GM12878 (cell line): ENCODE measurements at regions not wholly inside any gene's neighbourhood (a gene's known extent, or its start where the extent isn't known, plus 50 kb on each side); places are given as distances from the start of the nearest gene placed in this dataset.

Experiments used
- BMI1 ChIP-seq: fragments of 450-650 bp; IDR thresholded peaks from 2 replicates; pipeline ENCODE4 v1.6.1; 2016; ENCODE audit warnings: mild to moderate bottlenecking, moderate library complexity, borderline replicate concordance
- CBFB ChIP-seq: IDR thresholded peaks from 2 replicates; pipeline ENCODE4 v1.6.1; 2016; ENCODE audit warnings: antibody characterized with exemption, low read depth
- CREB1 ChIP-seq: IDR thresholded peaks from 2 replicates; pipeline ENCODE4 v1.6.1; 2012; ENCODE audit warnings: low read depth, mild to moderate bottlenecking, inconsistent platforms
- DPF2 ChIP-seq: fragments of 450-650 bp; IDR thresholded peaks from 2 replicates; pipeline ENCODE4 v1.6.1; 2017; ENCODE audit warnings: mild to moderate bottlenecking
- E4F1 ChIP-seq: fragments of 450-650 bp; IDR thresholded peaks from 2 replicates; pipeline ENCODE4 v1.6.1; 2018; ENCODE audit warnings: borderline replicate concordance, mild to moderate bottlenecking; ENCODE audit not compliant: partially characterized antibody
- GABPA ChIP-seq: IDR thresholded peaks from 2 replicates; pipeline ENCODE4 v1.6.1; 2014; ENCODE audit warnings: antibody characterized with exemption, low read depth, mild to moderate bottlenecking, inconsistent platforms
- HDAC2 ChIP-seq: fragments of 200-600 bp; sonication (generic); IDR thresholded peaks from 2 replicates; pipeline ENCODE4 v1.6.1; 2017
- KAT2A ChIP-seq: conservative IDR thresholded peaks from 2 replicates; pipeline ENCODE4 v1.6.1; 2011; ENCODE audit warnings: low read depth, low read length; ENCODE audit not compliant: control insufficient read depth
- MEF2A ChIP-seq: IDR thresholded peaks from 2 replicates; pipeline ENCODE4 v1.6.1; 2011; ENCODE audit warnings: low read depth, mild to moderate bottlenecking, low read length, moderate library complexity; ENCODE audit not compliant: insufficient read depth
- NBN ChIP-seq: fragments of 450-650 bp; IDR thresholded peaks from 2 replicates; pipeline ENCODE4 v1.6.1; 2016
- NFIC ChIP-seq: IDR thresholded peaks from 2 replicates; pipeline ENCODE4 v1.6.1; 2012; ENCODE audit warnings: low read depth, mild to moderate bottlenecking, inconsistent platforms, low read length, moderate library complexity
- NR2C2 ChIP-seq: IDR thresholded peaks from 2 replicates; pipeline ENCODE4 v1.6.1; 2011; ENCODE audit warnings: borderline replicate concordance, low read depth; ENCODE audit not compliant: control insufficient read depth, insufficient read length
- PKNOX1 ChIP-seq: fragments of 450-650 bp; IDR thresholded peaks from 2 replicates; pipeline ENCODE4 v1.6.1; 2016; ENCODE audit warnings: mild to moderate bottlenecking
- POLR2A ChIP-seq: IDR thresholded peaks from 2 replicates; pipeline ENCODE4 v1.6.1; 2011; ENCODE audit warnings: low read depth, mild to moderate bottlenecking, low read length
- RBBP5 ChIP-seq: fragments of 200-600 bp; sonication (generic); conservative IDR thresholded peaks from 2 replicates; pipeline ENCODE4 v1.6.1; 2016
- RCOR1 ChIP-seq: conservative IDR thresholded peaks from 2 replicates; pipeline ENCODE4 v1.6.1; 2012; ENCODE audit warnings: low read depth, low read length, improper control_type of control experiment
- RELA ChIP-seq: fragments of 450-650 bp; IDR thresholded peaks from 2 replicates; pipeline ENCODE4 v1.8.0; 2014; ENCODE audit warnings: borderline replicate concordance; ENCODE audit not compliant: partially characterized antibody
- STAT3 ChIP-seq: IDR thresholded peaks from 2 replicates; pipeline ENCODE4 v1.6.1; 2011; ENCODE audit warnings: low read depth, low read length, improper control_type of control experiment
- SUZ12 ChIP-seq: fragments of 200-600 bp; sonication (generic); IDR thresholded peaks from one replicate; pipeline ENCODE4 v1.6.1; 2018; ENCODE audit warnings: antibody characterized with exemption, mild to moderate bottlenecking; ENCODE audit not compliant: unreplicated experiment
- TARDBP ChIP-seq: IDR thresholded peaks from 2 replicates; pipeline ENCODE4 v1.6.1; 2016; ENCODE audit warnings: borderline replicate concordance
- TBL1XR1 ChIP-seq: IDR thresholded peaks from 2 replicates; pipeline ENCODE4 v1.6.1; 2012; ENCODE audit warnings: low read depth, low read length, improper control_type of control experiment
- ZNF24 ChIP-seq: fragments of 450-650 bp; IDR thresholded peaks from 2 replicates; pipeline ENCODE4 v1.6.1; 2017; ENCODE audit warnings: antibody characterized with exemption, mild to moderate bottlenecking
- ZNF384 ChIP-seq: IDR thresholded peaks from 2 replicates; pipeline ENCODE4 v1.6.1; 2012; ENCODE audit warnings: low read depth, mild to moderate bottlenecking, low read length, improper control_type of control experiment, borderline replicate concordance
- TF ChIP-seq, protein P1 (sequence below): fragments of 450-650 bp; IDR thresholded peaks from 2 replicates; pipeline ENCODE4 v1.6.1; 2017; ENCODE audit warnings: mild to moderate bottlenecking, low read depth, inconsistent platforms; ENCODE audit not compliant: poor library complexity, severe bottlenecking
- TF ChIP-seq, protein P2 (sequence below): fragments of 450-650 bp; IDR thresholded peaks from 2 replicates; pipeline ENCODE4 v1.6.1; 2017; ENCODE audit warnings: low read depth, mild to moderate bottlenecking, moderate library complexity

DNA sequence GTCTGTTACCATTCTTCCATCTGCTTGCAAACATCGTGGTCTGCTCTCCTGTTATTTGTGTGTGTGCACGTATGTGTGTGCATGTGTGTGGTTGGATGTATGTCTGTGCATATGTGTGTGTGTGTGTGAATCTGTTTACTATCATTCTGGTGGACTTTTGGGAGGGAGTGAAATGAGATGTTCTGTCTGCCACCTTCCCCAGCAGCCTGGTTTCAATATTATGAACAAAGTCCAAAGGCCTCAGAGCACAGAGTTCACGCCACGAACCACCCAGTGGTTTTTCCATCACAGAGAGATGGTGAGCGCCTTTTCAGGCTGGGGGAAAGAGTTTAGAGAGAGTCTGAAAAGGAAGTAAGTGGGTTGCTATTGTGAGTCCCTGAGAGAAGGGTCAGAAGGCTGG, 67.1 kb upstream of the YWHAQ start (continued):
- peak; percentile 49; the same call in 1 of the 2 replicates for TF ChIP-seq BMI1
- no peak for TF ChIP-seq CREB1
- no peak for TF ChIP-seq GABPA
- no peak for TF ChIP-seq TBL1XR1
- TF ChIP-seq, protein P1, sequence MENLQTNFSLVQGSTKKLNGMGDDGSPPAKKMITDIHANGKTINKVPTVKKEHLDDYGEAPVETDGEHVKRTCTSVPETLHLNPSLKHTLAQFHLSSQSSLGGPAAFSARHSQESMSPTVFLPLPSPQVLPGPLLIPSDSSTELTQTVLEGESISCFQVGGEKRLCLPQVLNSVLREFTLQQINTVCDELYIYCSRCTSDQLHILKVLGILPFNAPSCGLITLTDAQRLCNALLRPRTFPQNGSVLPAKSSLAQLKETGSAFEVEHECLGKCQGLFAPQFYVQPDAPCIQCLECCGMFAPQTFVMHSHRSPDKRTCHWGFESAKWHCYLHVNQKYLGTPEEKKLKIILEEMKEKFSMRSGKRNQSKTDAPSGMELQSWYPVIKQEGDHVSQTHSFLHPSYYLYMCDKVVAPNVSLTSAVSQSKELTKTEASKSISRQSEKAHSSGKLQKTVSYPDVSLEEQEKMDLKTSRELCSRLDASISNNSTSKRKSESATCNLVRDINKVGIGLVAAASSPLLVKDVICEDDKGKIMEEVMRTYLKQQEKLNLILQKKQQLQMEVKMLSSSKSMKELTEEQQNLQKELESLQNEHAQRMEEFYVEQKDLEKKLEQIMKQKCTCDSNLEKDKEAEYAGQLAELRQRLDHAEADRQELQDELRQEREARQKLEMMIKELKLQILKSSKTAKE = peak; percentile 94
- TF ChIP-seq ZNF384 = no peak
- TF ChIP-seq CBFB = no peak
- no peak for TF ChIP-seq TARDBP
- no peak for TF ChIP-seq RELA
- TF ChIP-seq E4F1 = no peak
- no peak for TF ChIP-seq NR2C2
- TF ChIP-seq NBN = peak; percentile 67
- no peak for TF ChIP-seq ZNF24
- TF ChIP-seq MEF2A = no peak
- no peak for TF ChIP-seq RBBP5
- TF ChIP-seq SUZ12 = no peak
- no peak for TF ChIP-seq RCOR1
- TF ChIP-seq KAT2A = no peak
- no peak for TF ChIP-seq HDAC2
- TF ChIP-seq DPF2 = peak; percentile 63; the same call in 1 of the 2 replicates
- no peak for TF ChIP-seq PKNOX1
- TF ChIP-seq POLR2A = no peak
- TF ChIP-seq STAT3 = no peak
- TF ChIP-seq, protein P2, sequence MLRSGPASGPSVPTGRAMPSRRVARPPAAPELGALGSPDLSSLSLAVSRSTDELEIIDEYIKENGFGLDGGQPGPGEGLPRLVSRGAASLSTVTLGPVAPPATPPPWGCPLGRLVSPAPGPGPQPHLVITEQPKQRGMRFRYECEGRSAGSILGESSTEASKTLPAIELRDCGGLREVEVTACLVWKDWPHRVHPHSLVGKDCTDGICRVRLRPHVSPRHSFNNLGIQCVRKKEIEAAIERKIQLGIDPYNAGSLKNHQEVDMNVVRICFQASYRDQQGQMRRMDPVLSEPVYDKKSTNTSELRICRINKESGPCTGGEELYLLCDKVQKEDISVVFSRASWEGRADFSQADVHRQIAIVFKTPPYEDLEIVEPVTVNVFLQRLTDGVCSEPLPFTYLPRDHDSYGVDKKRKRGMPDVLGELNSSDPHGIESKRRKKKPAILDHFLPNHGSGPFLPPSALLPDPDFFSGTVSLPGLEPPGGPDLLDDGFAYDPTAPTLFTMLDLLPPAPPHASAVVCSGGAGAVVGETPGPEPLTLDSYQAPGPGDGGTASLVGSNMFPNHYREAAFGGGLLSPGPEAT = no peak
- TF ChIP-seq NFIC = no peak
